Fibroblast of lung (primary cell): ENCODE measurements at regions not wholly inside any gene's neighbourhood (a gene's known extent, or its start where the extent isn't known, plus 50 kb on each side); places are given as distances from the start of the nearest gene placed in this dataset.

Experiments
- EZH2 ChIP-seq: IDR thresholded peaks from 2 replicates; pipeline ENCODE4 v1.5.1; 2012; ENCODE audit warnings: low read length, control low read depth, mild to moderate bottlenecking; ENCODE audit errors: missing control alignments
- TF ChIP-seq, protein P1 (sequence below), 2 donors: IDR thresholded peaks in 1 of 2; conservative IDR thresholded peaks in 1 of 2; 1 replicate in 1 of 2; 2 replicates in 1 of 2; pipeline ENCODE4 v1.5.1; 2011 to 2012; ENCODE audit warnings: low read length in 2 of 2, control low read depth in 1 of 2, inconsistent platforms in 1 of 2, low read depth in 1 of 2, mild to moderate bottlenecking in 1 of 2

GRCh38 chr12:87216436-87216835, 812.8 kb downstream of the C12orf50 start:
- TF ChIP-seq, protein P1, sequence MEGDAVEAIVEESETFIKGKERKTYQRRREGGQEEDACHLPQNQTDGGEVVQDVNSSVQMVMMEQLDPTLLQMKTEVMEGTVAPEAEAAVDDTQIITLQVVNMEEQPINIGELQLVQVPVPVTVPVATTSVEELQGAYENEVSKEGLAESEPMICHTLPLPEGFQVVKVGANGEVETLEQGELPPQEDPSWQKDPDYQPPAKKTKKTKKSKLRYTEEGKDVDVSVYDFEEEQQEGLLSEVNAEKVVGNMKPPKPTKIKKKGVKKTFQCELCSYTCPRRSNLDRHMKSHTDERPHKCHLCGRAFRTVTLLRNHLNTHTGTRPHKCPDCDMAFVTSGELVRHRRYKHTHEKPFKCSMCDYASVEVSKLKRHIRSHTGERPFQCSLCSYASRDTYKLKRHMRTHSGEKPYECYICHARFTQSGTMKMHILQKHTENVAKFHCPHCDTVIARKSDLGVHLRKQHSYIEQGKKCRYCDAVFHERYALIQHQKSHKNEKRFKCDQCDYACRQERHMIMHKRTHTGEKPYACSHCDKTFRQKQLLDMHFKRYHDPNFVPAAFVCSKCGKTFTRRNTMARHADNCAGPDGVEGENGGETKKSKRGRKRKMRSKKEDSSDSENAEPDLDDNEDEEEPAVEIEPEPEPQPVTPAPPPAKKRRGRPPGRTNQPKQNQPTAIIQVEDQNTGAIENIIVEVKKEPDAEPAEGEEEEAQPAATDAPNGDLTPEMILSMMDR (conservative IDR thresholded peaks at IDR 0.05 in 1 of 2, IDR thresholded peaks at IDR 0.05 in 1 of 2; ENCODE audit: low read depth in 1 of 2, low read length in 2 of 2): no peak
- no peak for TF ChIP-seq EZH2
